ENCODE measurements at regions not wholly inside any gene's neighbourhood (a gene's known extent, or its start where the extent isn't known, plus 50 kb on each side); places are given as distances from the start of the nearest gene placed in this dataset.

GRCh38 chr2:181264001-181264400 is 193.2 kb upstream of the ITGA4 start:
- no peak for DNase-seq (ENCODE audit: low spot score in 2 of 2)
- H3K9me3 ChIP-seq, result no peaks in the 10 kb centered on the region
- H3K36me3 ChIP-seq, result no peaks in the 10 kb centered on the region
- H3K4me1 ChIP-seq, result no peaks in the 10 kb centered on the region
- no peak overlapping the region for H3K4me3 ChIP-seq
- H3K27ac ChIP-seq, result no peak overlapping the region
- H3K27me3 ChIP-seq, result no peaks in the 10 kb centered on the region
- TF ChIP-seq POLR2A (IDR thresholded peaks at IDR 0.05) (no peak), CTCF (IDR thresholded peaks at IDR 0.05) (no peak), POLR2AphosphoS5 (IDR thresholded peaks at IDR 0.05) (no peak)
- intact Hi-C loops (cut with DNase I; ENCODE audit: low total_unique reads), result no loop called here

GRCh38 chr2:181264441-181264840 is 192.7 kb upstream of the ITGA4 start:
- Histone ChIP-seq H3K36me3 (no peaks in the 10 kb centered on the region), H3K27ac (no peak overlapping the region), H3K9me3 (no peaks in the 10 kb centered on the region), H3K4me1 (no peaks in the 10 kb centered on the region), H3K27me3 (no peaks in the 10 kb centered on the region), H3K4me3 (no peak overlapping the region)
- TF ChIP-seq POLR2A (IDR thresholded peaks at IDR 0.05) (no peak), CTCF (IDR thresholded peaks at IDR 0.05) (no peak), POLR2AphosphoS5 (IDR thresholded peaks at IDR 0.05) (no peak)
- intact Hi-C loops (cut with DNase I; ENCODE audit: low total_unique reads), result no loop called here
- DNase-seq (ENCODE audit: low spot score in 2 of 2), result no peak

GRCh38 chr2:181266614-181267013 is 190.6 kb upstream of the ITGA4 start:
- Histone ChIP-seq H3K36me3 (no peaks in the 10 kb centered on the region), H3K9me3 (no peaks in the 10 kb centered on the region), H3K27ac (no peak overlapping the region), H3K4me1 (no peaks in the 10 kb centered on the region), H3K4me3 (no peak overlapping the region), H3K27me3 (no peaks in the 10 kb centered on the region)
- no peak for DNase-seq (ENCODE audit: low spot score in 2 of 2)
- TF ChIP-seq POLR2AphosphoS5 (IDR thresholded peaks at IDR 0.05) (no peak), CTCF (IDR thresholded peaks at IDR 0.05) (no peak), POLR2A (IDR thresholded peaks at IDR 0.05) (no peak)
- intact Hi-C loops (cut with DNase I; ENCODE audit: low total_unique reads), result no loop called here

- Histone ChIP-seq H3K4me1 (no peaks in the 10 kb centered on the region), H3K27me3 (no peaks in the 10 kb centered on the region), H3K9me3 (no peaks in the 10 kb centered on the region), H3K27ac (no peak overlapping the region), H3K4me3 (no peak overlapping the region), H3K36me3 (no peaks in the 10 kb centered on the region)
- intact Hi-C loops (cut with DNase I; ENCODE audit: low total_unique reads), result no loop called here
- TF ChIP-seq POLR2AphosphoS5 (IDR thresholded peaks at IDR 0.05) (no peak), CTCF (IDR thresholded peaks at IDR 0.05) (no peak), POLR2A (IDR thresholded peaks at IDR 0.05) (no peak)
- no peak for DNase-seq (ENCODE audit: low spot score in 2 of 2)
These were observed 188.9 kb upstream of the ITGA4 start for GRCh38 chr2:181268174-181268867.

GRCh38 chr2:181273986-181274385 is 183.2 kb upstream of the ITGA4 start:
- TF ChIP-seq POLR2A (IDR thresholded peaks at IDR 0.05) (no peak), POLR2AphosphoS5 (IDR thresholded peaks at IDR 0.05) (no peak), CTCF (IDR thresholded peaks at IDR 0.05) (no peak)
- DNase-seq (ENCODE audit: low spot score in 2 of 2), result no peak
- Histone ChIP-seq H3K36me3 (no peaks in the 10 kb centered on the region), H3K4me3 (no peak overlapping the region), H3K27me3 (no peaks in the 10 kb centered on the region), H3K27ac (no peak overlapping the region), H3K9me3 (no peaks in the 10 kb centered on the region), H3K4me1 (no peaks in the 10 kb centered on the region)
- intact Hi-C loops (cut with DNase I; ENCODE audit: low total_unique reads), result no loop called here

Data from breast epithelium (tissue), 4 donors.